Lower leg skin (tissue), 4 donors: ENCODE measurements at regions not wholly inside any gene's neighbourhood (a gene's known extent, or its start where the extent isn't known, plus 50 kb on each side); places are given as distances from the start of the nearest gene placed in this dataset.

Experiments used
- DNase-seq, 2 donors: peaks; one replicate each; pipeline ENCODE4 v3.0.0-alpha.2; 2019; ENCODE audit warnings: low spot score in 2 of 2
- H3K4me3 ChIP-seq: fragments of 200-600 bp; sonication (generic); 2 replicates; pipeline ENCODE4 v1.5.1; 2017; ENCODE audit warnings: mild to moderate bottlenecking, low read depth; ENCODE audit not compliant: poor library complexity, severe bottlenecking
- CTCF ChIP-seq, 3 donors: fragments of 450-650 bp; IDR thresholded peaks; one replicate each; pipeline ENCODE4 v1.5.1; 2016; ENCODE audit warnings: antibody characterized with exemption in 3 of 3, mild to moderate bottlenecking in 3 of 3, moderate library complexity in 2 of 3
- POLR2A ChIP-seq, 2 donors: fragments of 450-650 bp; IDR thresholded peaks; one replicate each; pipeline ENCODE4 v1.6.1; 2016 to 2017; ENCODE audit warnings: antibody characterized with exemption in 2 of 2, mild to moderate bottlenecking in 1 of 2, moderate library complexity in 1 of 2
- WGBS, 2 donors: methylation state at CpG; one replicate each; pipeline ENCODE4 v1.1.5; 2018; 5-methylcytosine and 5-hydroxymethylcytosine counted together
- intact Hi-C: fragments of 100-400 bp; cut with DNase I; formaldehyde crosslinking; loops from one replicate; pipeline ENCODE4 v1.15.0; 2023; ENCODE audit warnings: low total_unique reads

- WGBS, 2 donors: 71 to 79% methylated on average over 3 of the region's 3 CpGs
- TF ChIP-seq CTCF (IDR thresholded peaks at IDR 0.05) (no peak), POLR2A (IDR thresholded peaks at IDR 0.05) (no peak)
- intact Hi-C loops: no loop called here
- no peak overlapping the region for H3K4me3 ChIP-seq
- DNase-seq: no peak
Observed at GRCh38 chr9:90024409-90024808, 419.6 kb downstream of the GADD45G start.

- WGBS, 2 donors: 90 to 92% methylated on average over 9 of the region's 9 CpGs
- DNase-seq: no peak
- no peak for TF ChIP-seq POLR2A (IDR thresholded peaks at IDR 0.05)
- no peak for TF ChIP-seq CTCF (IDR thresholded peaks at IDR 0.05)
Observed at GRCh38 chr9:90024823-90025222, 420.0 kb downstream of the GADD45G start.

GRCh38 chr9:90025816-90026215 lies 421.0 kb downstream of the GADD45G start:
- no peak for DNase-seq
- 37 to 41% methylated on average over 3 of the region's 3 CpGs for WGBS, 2 donors

More at GRCh38 chr9:90024823-90025222, 420.0 kb downstream of the GADD45G start:
- H3K4me3 ChIP-seq: no peak overlapping the region
- intact Hi-C loops: no loop called here

GRCh38 chr9:90027296-90027790 lies 422.5 kb downstream of the GADD45G start:
- 85 to 96% methylated on average over 1 of the region's 1 CpG for WGBS, 2 donors
- intact Hi-C loops: no loop called here
- H3K4me3 ChIP-seq: no peak overlapping the region
- TF ChIP-seq POLR2A (IDR thresholded peaks at IDR 0.05): no peak
- TF ChIP-seq CTCF (IDR thresholded peaks at IDR 0.05): no peak
- no peak for DNase-seq

More at GRCh38 chr9:90025816-90026215, 421.0 kb downstream of the GADD45G start:
- H3K4me3 ChIP-seq: no peak overlapping the region
- intact Hi-C loops: no loop called here
- TF ChIP-seq CTCF (IDR thresholded peaks at IDR 0.05) (no peak), POLR2A (IDR thresholded peaks at IDR 0.05) (no peak)

GRCh38 chr9:90029386-90029785 lies 424.6 kb downstream of the GADD45G start:
- TF ChIP-seq CTCF (IDR thresholded peaks at IDR 0.05) (no peak), POLR2A (IDR thresholded peaks at IDR 0.05) (no peak)
- 0 to 96% methylated on average over 1 of the region's 1 CpG for WGBS, 2 donors
- intact Hi-C loops: no loop called here
- no peak overlapping the region for H3K4me3 ChIP-seq
- no peak for DNase-seq

- TF ChIP-seq CTCF (IDR thresholded peaks at IDR 0.05) (no peak), POLR2A (IDR thresholded peaks at IDR 0.05) (no peak)
- 73 to 76% methylated on average over 5 of the region's 5 CpGs for WGBS, 2 donors
- no peak overlapping the region for H3K4me3 ChIP-seq
- intact Hi-C loops: no loop called here
- DNase-seq: no peak
Observed at GRCh38 chr9:90029996-90030395, 425.2 kb downstream of the GADD45G start.
